Parathyroid adenoma (tissue), 2 donors: ENCODE measurements at regions not wholly inside any gene's neighbourhood (a gene's known extent, or its start where the extent isn't known, plus 50 kb on each side); places are given as distances from the start of the nearest gene placed in this dataset.

Experiments used
- H2AFZ ChIP-seq: fragments of 300-600 bp; sonication (generic); one replicate; pipeline ENCODE4 v1.7.0; 2017; ENCODE audit warnings: antibody characterized with exemption, mild to moderate bottlenecking
- H3K27ac ChIP-seq: fragments of 300-600 bp; sonication (generic); one replicate; pipeline ENCODE4 v1.7.0; 2017
- H3K27me3 ChIP-seq: fragments of 300-600 bp; sonication (generic); one replicate; pipeline ENCODE4 v1.7.0; 2017; ENCODE audit warnings: low read length; ENCODE audit not compliant: control insufficient read depth, insufficient read depth
- H3K36me3 ChIP-seq: fragments of 300-600 bp; sonication (generic); one replicate; pipeline ENCODE4 v1.7.0; 2017; ENCODE audit warnings: low read length; ENCODE audit not compliant: control insufficient read depth, insufficient read depth
- H3K4me1 ChIP-seq: fragments of 300-600 bp; sonication (generic); one replicate; pipeline ENCODE4 v1.7.0; 2017; ENCODE audit warnings: control low read depth
- H3K4me2 ChIP-seq: fragments of 300-600 bp; sonication (generic); one replicate; pipeline ENCODE4 v1.7.0; 2017; ENCODE audit warnings: low read length
- H3K4me3 ChIP-seq: fragments of 300-600 bp; sonication (generic); one replicate; pipeline ENCODE4 v1.7.0; 2017; ENCODE audit warnings: low read depth, low read length
- H3K79me2 ChIP-seq: fragments of 300-600 bp; sonication (generic); one replicate; pipeline ENCODE4 v1.7.0; 2017; ENCODE audit warnings: control low read depth
- H3K9ac ChIP-seq: fragments of 300-600 bp; sonication (generic); one replicate; pipeline ENCODE4 v1.7.0; 2017; ENCODE audit warnings: mild to moderate bottlenecking
- H3K9me3 ChIP-seq: fragments of 300-600 bp; sonication (generic); one replicate; pipeline ENCODE4 v1.7.0; 2017; ENCODE audit warnings: low read length; ENCODE audit not compliant: control insufficient read depth
- TF ChIP-seq, protein P1 (sequence below): fragments of 300-600 bp; sonication (generic); IDR thresholded peaks from one replicate; pipeline ENCODE4 v1.7.0; 2017; ENCODE audit warnings: antibody characterized with exemption, mild to moderate bottlenecking
- donor health status: primary hyperparathyroidism.

DNA sequence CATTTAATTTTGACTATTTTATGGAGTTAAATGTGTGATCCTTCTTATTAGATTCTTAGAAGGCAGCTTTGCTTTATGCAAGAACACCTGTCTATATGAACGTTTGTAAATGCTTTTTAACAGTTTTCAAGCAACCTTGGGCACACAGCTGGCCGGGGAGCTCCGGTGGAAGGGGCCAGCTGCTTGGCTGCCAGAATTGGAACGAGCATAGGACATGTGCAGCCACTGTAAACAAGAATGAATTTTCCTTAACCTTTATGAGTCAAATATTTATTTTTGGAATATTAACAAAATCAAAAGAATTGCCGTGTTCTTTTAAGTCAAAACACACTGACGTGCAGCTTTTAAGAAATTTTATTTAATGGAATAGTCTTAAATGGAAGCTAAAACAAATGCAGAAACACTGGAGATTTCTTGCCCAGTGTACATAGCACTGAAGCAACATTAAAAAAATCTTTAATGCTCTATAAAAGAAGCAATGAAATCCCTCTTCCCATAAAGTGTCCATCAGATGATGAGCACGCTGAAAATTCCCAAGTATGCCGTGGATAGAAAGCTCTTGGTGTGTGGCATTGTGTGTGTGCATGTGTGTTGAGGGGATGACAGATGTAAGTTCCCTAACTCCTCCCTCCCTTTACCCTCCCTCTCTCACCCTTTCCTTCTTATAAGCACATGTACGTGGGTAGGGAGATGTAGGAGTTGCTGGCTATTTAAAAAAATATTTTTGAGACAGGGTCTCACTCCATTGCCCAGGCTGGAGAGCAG is 208.9 kb upstream of the EXOC2 start:
- TF ChIP-seq, protein P1, sequence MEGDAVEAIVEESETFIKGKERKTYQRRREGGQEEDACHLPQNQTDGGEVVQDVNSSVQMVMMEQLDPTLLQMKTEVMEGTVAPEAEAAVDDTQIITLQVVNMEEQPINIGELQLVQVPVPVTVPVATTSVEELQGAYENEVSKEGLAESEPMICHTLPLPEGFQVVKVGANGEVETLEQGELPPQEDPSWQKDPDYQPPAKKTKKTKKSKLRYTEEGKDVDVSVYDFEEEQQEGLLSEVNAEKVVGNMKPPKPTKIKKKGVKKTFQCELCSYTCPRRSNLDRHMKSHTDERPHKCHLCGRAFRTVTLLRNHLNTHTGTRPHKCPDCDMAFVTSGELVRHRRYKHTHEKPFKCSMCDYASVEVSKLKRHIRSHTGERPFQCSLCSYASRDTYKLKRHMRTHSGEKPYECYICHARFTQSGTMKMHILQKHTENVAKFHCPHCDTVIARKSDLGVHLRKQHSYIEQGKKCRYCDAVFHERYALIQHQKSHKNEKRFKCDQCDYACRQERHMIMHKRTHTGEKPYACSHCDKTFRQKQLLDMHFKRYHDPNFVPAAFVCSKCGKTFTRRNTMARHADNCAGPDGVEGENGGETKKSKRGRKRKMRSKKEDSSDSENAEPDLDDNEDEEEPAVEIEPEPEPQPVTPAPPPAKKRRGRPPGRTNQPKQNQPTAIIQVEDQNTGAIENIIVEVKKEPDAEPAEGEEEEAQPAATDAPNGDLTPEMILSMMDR: no peak
- no peak overlapping the region for H2AFZ ChIP-seq
- H3K27ac ChIP-seq: no peak overlapping the region
- H3K4me2 ChIP-seq: no peak overlapping the region
- H3K9me3 ChIP-seq: no peaks in the 10 kb centered on the region
- no peaks in the 10 kb centered on the region for H3K36me3 ChIP-seq
- H3K4me1 ChIP-seq: no peaks in the 10 kb centered on the region
- H3K79me2 ChIP-seq: no peaks in the 10 kb centered on the region
- no peaks in the 10 kb centered on the region for H3K27me3 ChIP-seq
- no peak overlapping the region for H3K4me3 ChIP-seq
- no peak overlapping the region for H3K9ac ChIP-seq

DNA sequence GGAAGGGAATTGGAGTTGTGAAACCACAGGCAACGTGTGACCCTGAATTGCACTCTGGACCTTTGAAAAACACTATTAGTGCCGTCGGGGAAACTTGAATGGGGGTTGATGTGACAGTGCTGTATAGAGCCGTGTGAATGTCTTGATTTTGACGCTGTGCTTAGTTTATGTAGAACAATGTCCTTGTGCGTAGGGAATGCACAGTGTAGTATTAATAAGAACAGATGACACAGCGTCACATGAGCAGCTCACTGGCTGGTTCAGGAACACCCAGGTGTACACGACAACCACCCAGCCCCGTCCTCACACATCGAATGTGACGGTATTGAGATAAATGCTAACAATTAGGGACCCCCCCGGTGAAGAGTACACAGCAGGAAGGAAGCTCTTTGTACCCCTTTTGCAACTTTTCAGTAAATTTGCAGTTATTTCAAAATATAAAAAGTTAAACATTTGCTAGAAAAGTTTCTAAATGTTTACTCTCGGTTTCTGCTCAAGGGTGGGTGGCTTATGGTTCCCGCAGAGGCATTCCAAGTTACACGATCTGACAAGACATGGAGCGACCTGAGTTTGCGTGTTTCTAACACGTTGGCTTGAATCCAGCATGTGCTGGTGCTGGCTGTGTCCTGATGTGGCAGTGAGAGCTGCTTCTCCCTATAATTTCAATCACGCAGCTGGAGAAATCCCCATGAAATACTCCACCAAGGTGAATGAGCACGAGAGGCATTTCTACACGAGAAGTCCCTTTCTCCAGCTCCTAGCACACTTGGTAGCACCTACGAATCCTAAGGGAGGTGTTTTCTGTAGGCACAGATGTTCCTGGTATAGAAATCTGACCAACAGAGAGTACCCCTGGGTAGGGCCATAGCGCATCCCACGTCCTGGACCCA is 208.0 kb upstream of the EXOC2 start:
- no peak overlapping the region for H3K4me2 ChIP-seq
- no peaks in the 10 kb centered on the region for H3K36me3 ChIP-seq
- no peaks in the 10 kb centered on the region for H3K79me2 ChIP-seq
- H3K4me1 ChIP-seq: no peaks in the 10 kb centered on the region
- H3K27me3 ChIP-seq: no peaks in the 10 kb centered on the region
- no peak overlapping the region for H3K4me3 ChIP-seq
- H3K9me3 ChIP-seq: no peaks in the 10 kb centered on the region
- H3K9ac ChIP-seq: no peak overlapping the region
- H2AFZ ChIP-seq: no peak overlapping the region
- TF ChIP-seq, protein P1: no peak
- H3K27ac ChIP-seq: no peak overlapping the region

DNA sequence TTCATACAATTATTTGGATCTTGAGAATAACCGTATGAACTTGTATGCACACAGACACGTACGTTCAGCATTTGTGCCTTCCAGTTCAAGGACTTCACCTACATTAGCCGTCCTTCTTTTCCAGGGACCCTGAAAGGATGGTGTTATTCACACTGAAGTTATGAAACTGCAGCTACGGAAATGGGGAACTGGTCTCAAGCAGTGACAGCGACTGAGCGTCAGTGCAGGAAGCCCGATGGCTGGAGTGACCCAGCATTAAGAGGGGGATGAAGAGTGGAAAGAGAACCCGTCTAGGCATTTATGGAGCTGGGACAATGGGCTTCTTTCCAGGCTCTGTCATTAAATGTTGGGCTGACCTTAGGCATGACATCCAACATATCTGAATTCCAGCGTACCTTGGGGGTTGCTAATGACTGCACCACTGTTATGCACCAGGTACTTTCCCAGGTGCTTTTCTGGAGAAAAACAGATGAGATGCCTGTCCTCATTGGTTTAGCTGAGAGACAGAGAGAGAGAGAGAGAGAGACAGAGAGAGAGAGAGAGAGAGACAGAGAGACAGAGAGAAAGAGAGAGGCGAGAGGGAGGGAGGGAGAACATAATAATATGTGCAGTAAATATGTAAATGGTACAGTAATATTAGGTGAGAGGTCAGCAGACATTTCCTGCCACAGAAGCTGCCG is 204.7 kb upstream of the EXOC2 start:
- Histone ChIP-seq H2AFZ (no peak overlapping the region), H3K4me2 (no peak overlapping the region), H3K27ac (no peak overlapping the region), H3K4me3 (no peak overlapping the region), H3K9me3 (no peaks in the 10 kb centered on the region), H3K4me1 (no peaks in the 10 kb centered on the region), H3K9ac (no peak overlapping the region), H3K36me3 (no peaks in the 10 kb centered on the region), H3K27me3 (no peaks in the 10 kb centered on the region), H3K79me2 (no peaks in the 10 kb centered on the region)
- TF ChIP-seq, protein P1: no peak

DNA sequence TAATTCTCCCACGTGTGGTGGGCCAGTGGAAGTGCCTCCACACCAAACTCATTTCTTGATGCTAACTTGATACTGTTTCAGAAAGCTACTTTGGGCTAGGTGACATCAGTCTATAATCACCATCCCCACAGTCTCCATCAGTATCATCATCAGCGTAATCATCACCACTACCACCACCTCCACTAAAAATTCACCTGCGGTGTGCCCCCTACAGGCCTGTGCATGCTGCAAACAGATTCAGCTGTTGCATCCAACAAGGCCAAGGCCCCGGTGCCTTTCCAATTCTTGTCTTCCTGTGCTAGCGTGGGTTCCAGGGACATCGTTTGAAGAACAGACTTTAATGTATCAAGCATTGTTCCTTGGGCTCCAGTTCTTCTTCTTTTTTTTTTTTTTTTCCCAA is 201.3 kb upstream of the EXOC2 start:
- H3K4me1 ChIP-seq: no peaks in the 10 kb centered on the region
- H3K27ac ChIP-seq: no peak overlapping the region
- no peaks in the 10 kb centered on the region for H3K79me2 ChIP-seq
- H3K36me3 ChIP-seq: no peaks in the 10 kb centered on the region
- H3K4me3 ChIP-seq: no peak overlapping the region
- TF ChIP-seq, protein P1: no peak
- no peaks in the 10 kb centered on the region for H3K9me3 ChIP-seq
- H3K27me3 ChIP-seq: no peaks in the 10 kb centered on the region
- no peak overlapping the region for H2AFZ ChIP-seq
- no peak overlapping the region for H3K4me2 ChIP-seq
- no peak overlapping the region for H3K9ac ChIP-seq
